Trophoblast cell (in vitro differentiated cells and primary cell): ENCODE measurements at regions not wholly inside any gene's neighbourhood (a gene's known extent, or its start where the extent isn't known, plus 50 kb on each side); places are given as distances from the start of the nearest gene placed in this dataset.

Source experiments
- DNase-seq, 2 donors: peaks; one replicate each; pipeline ENCODE4 v3.0.0-alpha.2; 2016
- H2AFZ ChIP-seq: 2 replicates; pipeline ENCODE4 v1.6.1; 2013; ENCODE audit warnings: low read length, moderate library complexity, mild to moderate bottlenecking; ENCODE audit not compliant: insufficient read depth, poor library complexity
- H2AK5ac ChIP-seq: 2 replicates; pipeline ENCODE4 v1.6.1; 2013; ENCODE audit warnings: mild to moderate bottlenecking, low read length
- H2BK120ac ChIP-seq: 2 replicates; pipeline ENCODE4 v1.6.1; 2013; ENCODE audit warnings: low read length, mild to moderate bottlenecking, moderate library complexity; ENCODE audit not compliant: insufficient read depth, poor library complexity
- H2BK12ac ChIP-seq: 2 replicates; pipeline ENCODE4 v1.6.1; 2013; ENCODE audit warnings: mild to moderate bottlenecking, low read length, moderate library complexity
- H2BK5ac ChIP-seq: 2 replicates; pipeline ENCODE4 v1.6.1; 2013; ENCODE audit warnings: low read length, low read depth, moderate library complexity, mild to moderate bottlenecking; ENCODE audit not compliant: poor library complexity
- H3K14ac ChIP-seq: 2 replicates; pipeline ENCODE4 v1.6.1; 2013; ENCODE audit warnings: mild to moderate bottlenecking, low read length
- H3K18ac ChIP-seq: 2 replicates; pipeline ENCODE4 v1.6.1; 2013; ENCODE audit warnings: mild to moderate bottlenecking, low read length
- H3K23ac ChIP-seq: 2 replicates; pipeline ENCODE4 v1.6.1; 2013; ENCODE audit warnings: low read length
- H3K27ac ChIP-seq: 2 replicates; pipeline ENCODE4 v1.5.1; 2013; ENCODE audit warnings: low read depth, mild to moderate bottlenecking, inconsistent platforms, low read length, moderate library complexity
- H3K27me3 ChIP-seq: 2 replicates; pipeline ENCODE4 v1.6.1; 2013; ENCODE audit warnings: inconsistent platforms, mild to moderate bottlenecking, low read length, moderate library complexity; ENCODE audit not compliant: insufficient read depth
- H3K36me3 ChIP-seq, 2 experiments: 1 replicate in 1 of 2; 2 replicates in 1 of 2; pipeline ENCODE4 v1.6.1; 2013; ENCODE audit warnings: low read length in 2 of 2, mild to moderate bottlenecking in 2 of 2, moderate library complexity in 1 of 2; ENCODE audit not compliant: insufficient read depth in 2 of 2, control insufficient read depth in 1 of 2
- H3K4ac ChIP-seq: 2 replicates; pipeline ENCODE4 v1.6.1; 2013; ENCODE audit warnings: low read depth, mild to moderate bottlenecking, low read length, moderate library complexity
- H3K4me1 ChIP-seq, 2 experiments: 1 replicate in 1 of 2; 2 replicates in 1 of 2; pipeline ENCODE4 v1.6.1; 2013; ENCODE audit warnings: low read length in 2 of 2, mild to moderate bottlenecking in 2 of 2, moderate library complexity in 1 of 2; ENCODE audit not compliant: insufficient read depth in 2 of 2, control insufficient read depth in 1 of 2
- H3K4me2 ChIP-seq: 2 replicates; pipeline ENCODE4 v1.6.1; 2013; ENCODE audit warnings: inconsistent platforms, mild to moderate bottlenecking, low read length, moderate library complexity
- H3K4me3 ChIP-seq: 2 replicates; pipeline ENCODE4 v1.5.1; 2013; ENCODE audit warnings: mild to moderate bottlenecking, low read depth, low read length, inconsistent platforms
- H3K79me1 ChIP-seq: one replicate; pipeline ENCODE4 v1.6.1; 2013; ENCODE audit warnings: low read length
- H3K79me2 ChIP-seq: 2 replicates; pipeline ENCODE4 v1.6.1; 2013; ENCODE audit warnings: low read length, mild to moderate bottlenecking; ENCODE audit not compliant: control insufficient read depth, insufficient read depth, poor library complexity
- H3K9ac ChIP-seq: 2 replicates; pipeline ENCODE4 v1.6.1; 2013; ENCODE audit warnings: mild to moderate bottlenecking, low read length
- H3K9me3 ChIP-seq: 2 replicates; pipeline ENCODE4 v1.6.1; 2013; ENCODE audit warnings: low read depth, mild to moderate bottlenecking, control low read depth, inconsistent platforms, low read length; ENCODE audit not compliant: insufficient read depth
- H4K12ac ChIP-seq: 2 replicates; pipeline ENCODE4 v1.6.1; 2013; ENCODE audit warnings: low read depth, mild to moderate bottlenecking, low read length, moderate library complexity
- H4K8ac ChIP-seq: 2 replicates; pipeline ENCODE4 v1.6.1; 2013; ENCODE audit warnings: low read depth, mild to moderate bottlenecking, low read length, moderate library complexity
- H4K91ac ChIP-seq: one replicate; pipeline ENCODE4 v1.6.1; 2013; ENCODE audit warnings: low read depth, mild to moderate bottlenecking, low read length, moderate library complexity
- WGBS: extraction: QIAGEN DNeasy Blood & Tissue Kit; methylation state at CpG from one replicate; pipeline ENCODE4 v1.1.7; 2013; ENCODE audit warnings: missing lambda C conversion rate; ENCODE audit not compliant: insufficient read length, insufficient coverage; ENCODE audit errors: extremely low coverage; 5-methylcytosine and 5-hydroxymethylcytosine counted together

GRCh38 chr1:87176087-87176486, 152.6 kb upstream of the LMO4 start:
- no peak overlapping the region for H3K23ac ChIP-seq
- H2BK5ac ChIP-seq, result no peak overlapping the region
- no peak overlapping the region for H3K18ac ChIP-seq
- WGBS, result no CpG with 5 or more reads among the region's 5 CpGs
- H2BK12ac ChIP-seq, result no peak overlapping the region
- no peaks in the 10 kb centered on the region for H3K79me2 ChIP-seq
- H3K4me1 ChIP-seq, result peaks cover 0 to 3% of the 10 kb centered on the region in 2 experiments
- no peak overlapping the region for H3K9ac ChIP-seq
- H4K12ac ChIP-seq, result no peak overlapping the region
- H3K4ac ChIP-seq, result no peak overlapping the region
- no peaks in the 10 kb centered on the region for H3K36me3 ChIP-seq
- no peak overlapping the region for H2AFZ ChIP-seq
- no peak overlapping the region for H3K14ac ChIP-seq
- no peak overlapping the region for H3K4me2 ChIP-seq
- H3K79me1 ChIP-seq, result no peaks in the 10 kb centered on the region
- H3K4me3 ChIP-seq, result no peak overlapping the region
- H4K8ac ChIP-seq, result no peak overlapping the region
- H3K27me3 ChIP-seq, result no peaks in the 10 kb centered on the region
- H2AK5ac ChIP-seq, result no peak overlapping the region
- no peak overlapping the region for H4K91ac ChIP-seq
- no peaks in the 10 kb centered on the region for H3K9me3 ChIP-seq
- no peak overlapping the region for H3K27ac ChIP-seq
- DNase-seq, result no peak
- H2BK120ac ChIP-seq, result no peak overlapping the region

GRCh38 chr1:87176514-87176913, 152.2 kb upstream of the LMO4 start:
- H3K79me1 ChIP-seq, result no peaks in the 10 kb centered on the region
- H3K14ac ChIP-seq, result no peak overlapping the region
- no peak for DNase-seq
- H2BK120ac ChIP-seq, result no peak overlapping the region
- H2BK12ac ChIP-seq, result no peak overlapping the region
- no peak overlapping the region for H3K23ac ChIP-seq
- H2AFZ ChIP-seq, result no peak overlapping the region
- no peak overlapping the region for H4K8ac ChIP-seq
- H4K12ac ChIP-seq, result no peak overlapping the region
- no peak overlapping the region for H3K4me3 ChIP-seq
- no peak overlapping the region for H4K91ac ChIP-seq
- no peak overlapping the region for H3K27ac ChIP-seq
- no peak overlapping the region for H2AK5ac ChIP-seq
- H3K27me3 ChIP-seq, result no peaks in the 10 kb centered on the region
- no peaks in the 10 kb centered on the region for H3K9me3 ChIP-seq
- H3K4ac ChIP-seq, result no peak overlapping the region
- no peak overlapping the region for H2BK5ac ChIP-seq
- peaks cover under 1 to 3% of the 10 kb centered on the region in 2 experiments for H3K4me1 ChIP-seq
- H3K9ac ChIP-seq, result no peak overlapping the region
- H3K79me2 ChIP-seq, result no peaks in the 10 kb centered on the region
- H3K36me3 ChIP-seq, result no peaks in the 10 kb centered on the region
- WGBS, result no CpG with 5 or more reads among the region's 5 CpGs
- no peak overlapping the region for H3K18ac ChIP-seq
- no peak overlapping the region for H3K4me2 ChIP-seq

GRCh38 chr1:87178441-87178840, 150.2 kb upstream of the LMO4 start:
- H3K79me1 ChIP-seq, result peaks cover 2% of the 10 kb centered on the region

GRCh38 chr1:87179076-87179810, 149.4 kb upstream of the LMO4 start:
- no peaks in the 10 kb centered on the region for H3K36me3 ChIP-seq
- no peak overlapping the region for H3K27ac ChIP-seq
- no peaks in the 10 kb centered on the region for H3K79me2 ChIP-seq
- no peak overlapping the region for H3K4ac ChIP-seq
- no CpG with 5 or more reads among the region's 15 CpGs for WGBS
- no peak overlapping the region for H2BK5ac ChIP-seq
- H4K8ac ChIP-seq, result no peak overlapping the region
- H4K12ac ChIP-seq, result no peak overlapping the region
- no peaks in the 10 kb centered on the region for H3K9me3 ChIP-seq
- H2AK5ac ChIP-seq, result no peak overlapping the region
- no peak for DNase-seq
- peaks cover 5 to 6% of the 10 kb centered on the region in 2 experiments for H3K4me1 ChIP-seq
- H3K9ac ChIP-seq, result no peak overlapping the region
- H3K4me3 ChIP-seq, result no peak overlapping the region
- H3K4me2 ChIP-seq, result no peak overlapping the region
- no peak overlapping the region for H2AFZ ChIP-seq
- H3K27me3 ChIP-seq, result no peaks in the 10 kb centered on the region
- H3K79me1 ChIP-seq, result peaks cover 2% of the 10 kb centered on the region
- H2BK12ac ChIP-seq, result no peak overlapping the region
- H3K14ac ChIP-seq, result no peak overlapping the region
- no peak overlapping the region for H3K23ac ChIP-seq
- no peak overlapping the region for H4K91ac ChIP-seq
- H3K18ac ChIP-seq, result no peak overlapping the region
- no peak overlapping the region for H2BK120ac ChIP-seq

More at GRCh38 chr1:87178441-87178840, 150.2 kb upstream of the LMO4 start:
- Histone ChIP-seq H3K36me3 (no peaks in the 10 kb centered on the region), H3K4me2 (no peak overlapping the region), H4K12ac (no peak overlapping the region), H3K9ac (no peak overlapping the region), H3K9me3 (no peaks in the 10 kb centered on the region), H2AK5ac (no peak overlapping the region), H3K14ac (no peak overlapping the region), H3K4me1 (peaks cover 5 to 6% of the 10 kb centered on the region in 2 experiments), H2AFZ (no peak overlapping the region), H3K18ac (no peak overlapping the region), H2BK12ac (no peak overlapping the region), H3K23ac (no peak overlapping the region), H2BK120ac (no peak overlapping the region), H3K4me3 (no peak overlapping the region), H3K4ac (no peak overlapping the region), H3K27ac (no peak overlapping the region), H4K91ac (no peak overlapping the region), H3K27me3 (no peaks in the 10 kb centered on the region), H3K79me2 (no peaks in the 10 kb centered on the region), H2BK5ac (no peak overlapping the region), H4K8ac (no peak overlapping the region)
- WGBS, result no CpG with 5 or more reads among the region's 4 CpGs
- no peak for DNase-seq
